Kidney (tissue), 13 donors: ENCODE measurements at regions not wholly inside any gene's neighbourhood (a gene's known extent, or its start where the extent isn't known, plus 50 kb on each side); places are given as distances from the start of the nearest gene placed in this dataset.
A peak's percentile ranks its signal among the peaks of the same experiment; 100 is the strongest.

Experiments used
- DNase-seq, 5 donors: peaks; one replicate each; pipeline ENCODE4 v3.0.0-alpha.2; 2013 to 2020
- FAIRE-seq: peaks from 2 replicates; lab custom pipeline; 2012; peaks lifted over from hg19 to GRCh38; lab: Jason Lieb, UNC
- H3K27ac ChIP-seq, 2 donors: one replicate each; pipeline ENCODE4 v1.7.0; 2013; ENCODE audit warnings: low read depth in 2 of 2, low read length in 2 of 2, inconsistent platforms in 1 of 2
- H3K27me3 ChIP-seq: one replicate; pipeline ENCODE4 v1.7.1; 2013; ENCODE audit warnings: low read length, inconsistent platforms; ENCODE audit not compliant: control insufficient read depth, insufficient read depth
- H3K36me3 ChIP-seq, 3 donors: one replicate each; pipeline versions ENCODE4 v1.7.0 to v1.7.1; 2013; ENCODE audit warnings: low read length in 3 of 3, control low read depth in 1 of 3, inconsistent platforms in 1 of 3; ENCODE audit not compliant: insufficient read depth in 3 of 3, control insufficient read depth in 2 of 3
- H3K4me1 ChIP-seq, 3 donors: one replicate each; pipeline versions ENCODE4 v1.7.0 to v1.7.1; 2013; ENCODE audit warnings: low read length in 3 of 3, inconsistent platforms in 1 of 3, low read depth in 1 of 3; ENCODE audit not compliant: control insufficient read depth in 2 of 3, insufficient read depth in 2 of 3
- H3K4me3 ChIP-seq, 3 donors: one replicate each; pipeline versions ENCODE4 v1.7.0 to v1.8.1; 2013; ENCODE audit warnings: low read length in 3 of 3, control low read depth in 1 of 3, inconsistent platforms in 1 of 3
- H3K9ac ChIP-seq, 3 donors: one replicate each; pipeline versions ENCODE4 v1.7.0 to v1.7.1; 2013; ENCODE audit warnings: low read length in 3 of 3, control low read depth in 1 of 3, inconsistent platforms in 1 of 3
- H3K9me3 ChIP-seq, 3 donors: one replicate each; pipeline versions ENCODE4 v1.7.0 to v1.7.1; 2013; ENCODE audit warnings: low read length in 3 of 3, control low read depth in 1 of 3, inconsistent platforms in 1 of 3; ENCODE audit not compliant: control insufficient read depth in 2 of 3, insufficient read depth in 1 of 3
- intact Hi-C: fragments of 100-400 bp; cut with DNase I; formaldehyde crosslinking; loops from one replicate; pipeline ENCODE4 v1.11.1; 2022
- TF ChIP-seq, protein P1 (sequence below): IDR thresholded peaks from 3 replicates; pipeline ENCODE4 v1.5.1; 2012; ENCODE audit warnings: mild to moderate bottlenecking, moderate library complexity, borderline replicate concordance; ENCODE audit not compliant: insufficient read depth; ENCODE audit errors: extremely low read depth
- donor health status: control.
- donor health status: control.
- donor health status: control.
- donor health status: control.
- donor health status: control.
- donor health status: DM: yes; HTN: yes; CAD: no.
- donor health status: Normal renal cell carcinoma (clear cell type).

DNA sequence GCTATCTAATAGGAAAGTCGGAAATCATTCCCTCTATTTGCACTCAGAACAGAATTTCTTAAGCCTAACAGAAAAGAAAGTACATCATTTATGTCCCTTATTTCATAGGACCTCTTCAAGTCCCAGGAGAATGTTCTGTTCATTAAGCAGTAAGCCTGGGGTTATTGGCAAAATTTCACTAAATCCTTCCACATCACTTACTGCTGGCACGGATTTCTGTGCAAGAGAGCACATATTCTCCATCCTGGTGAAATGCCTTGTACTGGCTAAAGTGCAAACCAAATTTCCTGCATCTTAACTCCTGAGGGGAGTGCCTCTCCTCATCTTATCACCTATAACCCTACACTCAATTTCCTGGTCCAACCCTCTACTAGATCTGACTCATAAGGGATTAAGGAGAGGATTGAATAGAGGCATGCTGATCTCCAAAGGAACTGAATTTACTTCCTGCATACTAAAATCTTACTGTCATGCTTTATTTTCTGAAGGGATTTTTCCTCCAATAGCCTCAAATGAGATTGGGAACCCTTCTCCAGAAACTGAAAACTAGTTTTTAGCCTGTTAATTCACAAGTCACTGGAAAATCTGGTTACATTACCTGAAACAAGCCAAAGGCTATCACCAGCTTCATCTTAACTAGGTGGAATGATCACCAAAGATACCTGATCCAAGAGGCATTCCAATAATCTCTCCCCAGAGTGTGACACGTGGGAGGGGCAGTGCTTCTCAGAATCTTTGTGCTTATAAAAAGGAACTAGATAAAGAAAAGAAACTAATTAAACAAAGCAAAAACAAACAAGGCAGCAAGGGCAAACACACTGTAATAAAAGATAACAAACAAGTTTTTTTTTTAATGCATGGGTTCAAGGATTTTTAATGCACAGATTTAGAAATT is 311.1 kb downstream of the NR4A2 start:
- Histone ChIP-seq H3K27me3 (no peaks in the 10 kb centered on the region), H3K36me3 (no peaks in the 10 kb centered on the region), H3K27ac (no peak overlapping the region), H3K9me3 (no peaks in the 10 kb centered on the region), H3K4me3 (no peak overlapping the region), H3K4me1 (no peaks in the 10 kb centered on the region), H3K9ac (no peak overlapping the region)
- TF ChIP-seq, protein P1, sequence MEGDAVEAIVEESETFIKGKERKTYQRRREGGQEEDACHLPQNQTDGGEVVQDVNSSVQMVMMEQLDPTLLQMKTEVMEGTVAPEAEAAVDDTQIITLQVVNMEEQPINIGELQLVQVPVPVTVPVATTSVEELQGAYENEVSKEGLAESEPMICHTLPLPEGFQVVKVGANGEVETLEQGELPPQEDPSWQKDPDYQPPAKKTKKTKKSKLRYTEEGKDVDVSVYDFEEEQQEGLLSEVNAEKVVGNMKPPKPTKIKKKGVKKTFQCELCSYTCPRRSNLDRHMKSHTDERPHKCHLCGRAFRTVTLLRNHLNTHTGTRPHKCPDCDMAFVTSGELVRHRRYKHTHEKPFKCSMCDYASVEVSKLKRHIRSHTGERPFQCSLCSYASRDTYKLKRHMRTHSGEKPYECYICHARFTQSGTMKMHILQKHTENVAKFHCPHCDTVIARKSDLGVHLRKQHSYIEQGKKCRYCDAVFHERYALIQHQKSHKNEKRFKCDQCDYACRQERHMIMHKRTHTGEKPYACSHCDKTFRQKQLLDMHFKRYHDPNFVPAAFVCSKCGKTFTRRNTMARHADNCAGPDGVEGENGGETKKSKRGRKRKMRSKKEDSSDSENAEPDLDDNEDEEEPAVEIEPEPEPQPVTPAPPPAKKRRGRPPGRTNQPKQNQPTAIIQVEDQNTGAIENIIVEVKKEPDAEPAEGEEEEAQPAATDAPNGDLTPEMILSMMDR: no peak
- intact Hi-C loops: no loop called here
- no peak for FAIRE-seq
- no peak for DNase-seq

DNA sequence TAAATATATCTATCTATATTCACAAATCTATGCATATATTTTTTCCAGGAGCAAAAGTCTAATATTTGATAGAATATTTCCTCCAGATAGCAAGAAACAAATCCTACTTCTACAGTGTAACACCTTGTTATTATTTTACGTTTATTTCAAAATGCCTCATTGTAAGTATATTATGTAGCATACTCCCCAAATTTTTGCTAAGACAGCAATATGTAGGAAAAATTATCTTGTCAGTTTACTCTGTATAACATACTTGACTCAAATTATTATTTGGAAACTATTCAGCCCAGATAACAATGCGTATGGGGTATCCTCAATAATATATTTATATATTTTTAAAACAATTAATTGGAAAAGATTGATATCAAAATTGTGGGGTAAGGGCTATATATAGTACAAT is 313.2 kb downstream of the NR4A2 start:
- TF ChIP-seq, protein P1: no peak
- FAIRE-seq: peak; percentile 58
- no peaks in the 10 kb centered on the region for H3K27me3 ChIP-seq
- intact Hi-C loops: no loop called here
- no peaks in the 10 kb centered on the region for H3K4me1 ChIP-seq
- no peak overlapping the region for H3K27ac ChIP-seq
- no peaks in the 10 kb centered on the region for H3K9me3 ChIP-seq
- H3K9ac ChIP-seq: no peak overlapping the region
- no peak overlapping the region for H3K4me3 ChIP-seq
- no peak for DNase-seq
- no peaks in the 10 kb centered on the region for H3K36me3 ChIP-seq

DNA sequence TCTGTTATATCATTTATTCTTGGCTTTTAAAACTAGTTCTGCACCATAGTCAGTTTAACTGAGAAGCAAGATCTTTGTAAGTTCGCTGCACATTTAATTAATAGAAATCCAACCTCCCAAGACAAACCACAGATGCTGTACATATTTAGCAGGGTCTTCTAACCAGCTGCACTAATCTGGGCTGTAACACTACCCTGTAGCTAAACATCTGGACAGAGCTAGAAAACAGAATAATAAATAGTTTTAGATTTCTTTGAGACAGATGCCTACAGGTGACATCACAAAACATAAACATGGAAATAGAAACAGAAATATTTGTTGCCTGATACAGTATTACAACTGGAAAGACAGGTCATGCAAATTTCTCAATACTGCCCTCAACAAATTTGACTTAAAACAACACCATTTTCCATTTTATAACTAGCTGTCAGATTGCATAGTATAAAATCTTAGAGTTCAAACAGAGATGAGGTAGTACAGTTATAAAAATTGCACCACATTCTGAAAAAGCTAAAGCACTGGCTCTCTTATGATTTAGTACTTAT is 315.1 kb downstream of the NR4A2 start:
- no peaks in the 10 kb centered on the region for H3K9me3 ChIP-seq
- H3K9ac ChIP-seq: no peak overlapping the region
- H3K4me3 ChIP-seq: no peak overlapping the region
- no peak overlapping the region for H3K27ac ChIP-seq
- H3K4me1 ChIP-seq: no peaks in the 10 kb centered on the region
- intact Hi-C loops: no loop called here
- TF ChIP-seq, protein P1: no peak
- FAIRE-seq: no peak
- H3K27me3 ChIP-seq: no peaks in the 10 kb centered on the region
- peak in 1 of 5 donors; percentile 2 for DNase-seq
- H3K36me3 ChIP-seq: no peaks in the 10 kb centered on the region
